ENCODE measurements at regions not wholly inside any gene's neighbourhood (a gene's known extent, or its start where the extent isn't known, plus 50 kb on each side); places are given as distances from the start of the nearest gene placed in this dataset.

GRCh38 chr11:105192115-105192514 is 52.5 kb upstream of the CARD18 start:
- TF ChIP-seq CTCF (IDR thresholded peaks at IDR 0.05), result no peak
- no peak for TF ChIP-seq POLR2A (IDR thresholded peaks at IDR 0.05)
